ENCODE measurements at regions not wholly inside any gene's neighbourhood (a gene's known extent, or its start where the extent isn't known, plus 50 kb on each side); places are given as distances from the start of the nearest gene placed in this dataset.

DNA sequence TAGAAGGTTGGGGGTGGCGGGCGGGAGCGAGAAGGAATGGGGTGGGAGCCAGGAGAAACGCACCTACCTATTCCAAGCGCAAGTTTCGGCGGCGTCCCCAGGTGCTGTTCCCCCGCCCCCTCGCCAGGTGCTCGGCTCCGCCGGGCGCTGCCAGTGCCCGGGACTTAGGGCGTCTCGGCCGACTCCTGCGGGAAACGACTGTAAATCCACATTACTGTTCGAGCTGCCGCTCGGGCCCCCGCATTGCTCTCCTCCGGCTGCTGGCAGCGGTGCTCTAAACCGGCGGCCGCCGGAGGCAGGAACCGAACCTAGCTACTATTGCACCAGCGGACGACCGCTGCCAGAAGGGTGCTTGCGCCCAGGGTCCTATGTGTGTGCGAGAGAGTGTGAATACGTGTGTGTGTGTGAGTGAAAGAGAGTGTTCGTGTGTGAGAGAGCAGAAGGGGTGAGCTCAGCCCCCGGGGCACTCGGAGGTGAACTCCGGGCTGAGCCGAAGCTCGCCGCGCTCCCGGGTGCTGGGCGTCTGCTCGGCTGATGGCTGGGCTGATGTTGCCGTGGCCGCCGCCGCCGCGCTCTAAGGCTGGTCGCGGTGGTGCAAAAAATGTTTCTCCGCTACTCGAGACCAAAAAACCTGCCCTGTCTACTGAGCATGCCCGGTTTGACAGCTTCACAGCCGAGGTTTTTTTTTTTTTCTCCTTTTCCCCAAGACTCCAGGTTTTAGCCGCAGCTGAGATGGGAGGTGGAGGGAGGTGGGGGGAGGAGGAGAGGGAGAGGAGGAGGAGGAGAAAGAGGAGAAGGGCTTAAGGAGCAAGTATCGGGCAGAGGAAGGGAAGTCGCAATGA, 115.7 kb upstream of the TEX13C start:
- CTCF ChIA-PET: interaction anchor here (0.6 to 1.2 kb wide), 3 partner anchors 10 to 94 kb away, joined by 3 to 4 read pairs (median 3); no protein-coding TSS in a partner anchor
- H3K4me2 ChIP-seq: peak overlapping the region; percentile 80
- DNase-seq (ENCODE audit: low read depth in 1 of 2, low spot score in 1 of 2) (peak in 1 of 2 experiments; percentile 32), ATAC-seq (peak; percentile 20 to 50; a peak in 5 of 6 replicates), FAIRE-seq (no peak)
- peak overlapping the region in 1 of 2 experiments; percentile 41; a peak in 1 of 6 replicates for H3K27ac ChIP-seq
- peaks cover 9% of the 10 kb centered on the region; the same call in 1 of the 3 replicates for H3K4me1 ChIP-seq
- H3K4me3 ChIP-seq: peak overlapping the region; percentile 54
- TF ChIP-seq GATA3 (IDR thresholded peaks at IDR 0.05; ENCODE audit: borderline replicate concordance) (no peak), RARB (CRISPR knock-in tag; IDR thresholded peaks at IDR 0.05) (no peak), RFX5 (IDR thresholded peaks at IDR 0.05) (no peak), CEBPB (IDR thresholded peaks at IDR 0.05) (no peak), FOXS1 (CRISPR knock-in tag; IDR thresholded peaks at IDR 0.05) (no peak), TFCP2L1 (CRISPR knock-in tag; IDR thresholded peaks at IDR 0.05) (no peak), HDAC2 (IDR thresholded peaks at IDR 0.05) (no peak)
- 2% methylated on average over 16 of the region's 63 CpGs for WGBS (ENCODE audit: missing lambda C conversion rate)
- POLR2A ChIA-PET: interaction anchor here (0.6 kb wide), 1 partner anchor 10 kb away, joined by 7 read pairs; no protein-coding TSS in a partner anchor
- no peaks in the 10 kb centered on the region for H3K9me3 ChIP-seq

DNA sequence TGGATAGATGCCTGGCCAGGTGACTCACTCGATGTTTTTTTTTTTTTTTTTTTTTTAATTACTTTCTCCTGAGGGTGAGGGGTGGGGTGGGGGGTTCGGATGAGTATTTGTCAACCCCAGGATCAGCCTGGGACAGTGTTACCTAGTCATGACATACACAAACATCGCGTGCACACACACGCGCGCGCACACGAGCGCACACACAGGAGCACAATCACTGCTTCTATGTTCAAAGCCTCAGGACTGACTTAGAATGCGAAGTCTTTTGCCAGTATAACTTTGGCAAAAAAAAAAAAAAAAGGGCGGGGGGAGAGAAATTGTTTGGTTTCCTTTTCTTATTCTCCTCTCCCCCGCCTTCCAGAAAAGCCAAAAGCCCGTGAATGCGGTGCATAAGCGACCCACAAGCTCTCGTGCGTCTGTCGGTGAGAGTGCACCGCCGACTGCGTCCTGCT, 115.0 kb upstream of the TEX13C start:
- POLR2A ChIA-PET: no interaction called here
- no peak for TF ChIP-seq TP53 (CRISPR knock-in tag; IDR thresholded peaks at IDR 0.05)
- ATAC-seq (peak in 1 of 2 experiments; percentile 2; a peak in 2 of 6 replicates), FAIRE-seq (no peak), DNase-seq (ENCODE audit: low read depth in 1 of 2, low spot score in 1 of 2) (no peak)
- H3K4me2 ChIP-seq: peak overlapping the region; percentile 80
- H3K27ac ChIP-seq: peak overlapping the region in 1 of 2 experiments; percentile 67; a peak in 4 of 6 replicates
- 3% methylated on average over 22 of the region's 22 CpGs for WGBS (ENCODE audit: missing lambda C conversion rate)
- peaks cover 9% of the 10 kb centered on the region; the same call in 1 of the 3 replicates for H3K4me1 ChIP-seq
- CTCF ChIA-PET: interaction anchor here (0.7 to 1.8 kb wide), 6 partner anchors 73 to 798 kb away, joined by 3 to 7 read pairs (median 3); no protein-coding TSS in a partner anchor
- peak overlapping the region; percentile 54 for H3K4me3 ChIP-seq
- H3K9me3 ChIP-seq: no peaks in the 10 kb centered on the region

DNA sequence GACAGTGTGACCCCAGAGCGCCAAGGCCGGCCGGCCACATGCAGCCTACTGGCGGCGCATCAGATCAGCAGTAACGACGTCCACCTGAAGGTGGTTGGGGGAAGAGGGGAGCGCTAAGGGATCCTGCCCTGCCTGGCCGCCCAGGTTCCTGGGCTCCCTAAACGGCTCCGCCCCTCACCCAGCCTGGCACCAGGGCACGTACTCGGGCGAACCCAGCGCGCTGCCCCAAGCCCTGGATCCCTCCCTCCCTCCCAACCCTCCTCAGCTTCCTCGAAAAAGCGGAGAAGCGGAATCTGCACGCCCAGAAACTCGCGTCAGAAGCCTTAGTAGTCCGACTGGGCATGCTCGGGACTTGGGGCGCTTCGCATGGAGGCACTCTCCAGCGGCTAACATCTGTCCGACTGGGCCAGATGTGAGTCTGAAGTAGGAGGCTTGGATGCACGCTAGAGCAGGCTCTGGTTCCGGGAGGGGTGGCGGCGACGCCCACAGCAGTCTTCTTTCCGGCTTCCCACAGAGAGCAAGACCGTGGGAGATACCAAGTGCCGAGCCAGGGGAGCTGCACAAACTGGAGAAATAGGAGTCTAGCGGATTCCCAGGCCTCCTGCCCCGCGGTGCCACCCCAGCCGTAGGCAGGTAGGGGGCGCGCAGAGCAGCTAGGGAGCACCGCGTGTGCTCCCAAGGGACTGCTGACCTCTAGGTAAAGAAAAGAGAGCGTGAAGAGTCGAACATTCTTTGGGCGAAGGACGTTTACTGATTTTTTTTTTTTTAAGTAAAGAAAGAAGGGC, 114.3 kb upstream of the TEX13C start:
- H3K4me3 ChIP-seq: peak overlapping the region; percentile 54
- WGBS (ENCODE audit: missing lambda C conversion rate): 1% methylated on average over 19 of the region's 48 CpGs
- DNase-seq (ENCODE audit: low read depth in 1 of 2, low spot score in 1 of 2): peak; percentile 41 to 85
- H3K4me2 ChIP-seq: peak overlapping the region; percentile 80
- FAIRE-seq: no peak
- H3K27ac ChIP-seq: peak overlapping the region; percentile 60 to 67; a peak in 5 of 6 replicates
- peak; percentile 84 to 85 for ATAC-seq
- peaks cover 9% of the 10 kb centered on the region; the same call in 1 of the 3 replicates for H3K4me1 ChIP-seq
- ChIA-PET POLR2A (interaction anchor here (0.5 kb wide), 1 partner anchor 39 kb away, joined by 6 read pairs; no protein-coding TSS in a partner anchor), CTCF (interaction anchor here (0.5 to 1.8 kb wide), 15 partner anchors 11 to 1214 kb away, joined by 3 to 7 read pairs (median 3); no protein-coding TSS in a partner anchor)
- no peaks in the 10 kb centered on the region for H3K9me3 ChIP-seq
- TF ChIP-seq, protein P1, sequence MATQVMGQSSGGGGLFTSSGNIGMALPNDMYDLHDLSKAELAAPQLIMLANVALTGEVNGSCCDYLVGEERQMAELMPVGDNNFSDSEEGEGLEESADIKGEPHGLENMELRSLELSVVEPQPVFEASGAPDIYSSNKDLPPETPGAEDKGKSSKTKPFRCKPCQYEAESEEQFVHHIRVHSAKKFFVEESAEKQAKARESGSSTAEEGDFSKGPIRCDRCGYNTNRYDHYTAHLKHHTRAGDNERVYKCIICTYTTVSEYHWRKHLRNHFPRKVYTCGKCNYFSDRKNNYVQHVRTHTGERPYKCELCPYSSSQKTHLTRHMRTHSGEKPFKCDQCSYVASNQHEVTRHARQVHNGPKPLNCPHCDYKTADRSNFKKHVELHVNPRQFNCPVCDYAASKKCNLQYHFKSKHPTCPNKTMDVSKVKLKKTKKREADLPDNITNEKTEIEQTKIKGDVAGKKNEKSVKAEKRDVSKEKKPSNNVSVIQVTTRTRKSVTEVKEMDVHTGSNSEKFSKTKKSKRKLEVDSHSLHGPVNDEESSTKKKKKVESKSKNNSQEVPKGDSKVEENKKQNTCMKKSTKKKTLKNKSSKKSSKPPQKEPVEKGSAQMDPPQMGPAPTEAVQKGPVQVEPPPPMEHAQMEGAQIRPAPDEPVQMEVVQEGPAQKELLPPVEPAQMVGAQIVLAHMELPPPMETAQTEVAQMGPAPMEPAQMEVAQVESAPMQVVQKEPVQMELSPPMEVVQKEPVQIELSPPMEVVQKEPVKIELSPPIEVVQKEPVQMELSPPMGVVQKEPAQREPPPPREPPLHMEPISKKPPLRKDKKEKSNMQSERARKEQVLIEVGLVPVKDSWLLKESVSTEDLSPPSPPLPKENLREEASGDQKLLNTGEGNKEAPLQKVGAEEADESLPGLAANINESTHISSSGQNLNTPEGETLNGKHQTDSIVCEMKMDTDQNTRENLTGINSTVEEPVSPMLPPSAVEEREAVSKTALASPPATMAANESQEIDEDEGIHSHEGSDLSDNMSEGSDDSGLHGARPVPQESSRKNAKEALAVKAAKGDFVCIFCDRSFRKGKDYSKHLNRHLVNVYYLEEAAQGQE (IDR thresholded peaks at IDR 0.05): no peak
- TF ChIP-seq, protein P2, sequence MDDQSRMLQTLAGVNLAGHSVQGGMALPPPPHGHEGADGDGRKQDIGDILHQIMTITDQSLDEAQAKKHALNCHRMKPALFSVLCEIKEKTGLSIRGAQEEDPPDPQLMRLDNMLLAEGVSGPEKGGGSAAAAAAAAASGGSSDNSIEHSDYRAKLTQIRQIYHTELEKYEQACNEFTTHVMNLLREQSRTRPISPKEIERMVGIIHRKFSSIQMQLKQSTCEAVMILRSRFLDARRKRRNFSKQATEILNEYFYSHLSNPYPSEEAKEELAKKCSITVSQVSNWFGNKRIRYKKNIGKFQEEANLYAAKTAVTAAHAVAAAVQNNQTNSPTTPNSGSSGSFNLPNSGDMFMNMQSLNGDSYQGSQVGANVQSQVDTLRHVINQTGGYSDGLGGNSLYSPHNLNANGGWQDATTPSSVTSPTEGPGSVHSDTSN (IDR thresholded peaks at IDR 0.05): no peak
- TF ChIP-seq CBX8 (IDR thresholded peaks at IDR 0.05) (no peak), NPAS2 (CRISPR knock-in tag; IDR thresholded peaks at IDR 0.05; ENCODE audit: borderline replicate concordance) (no peak), EP300 (IDR thresholded peaks at IDR 0.05) (no peak), TFCP2L1 (CRISPR knock-in tag; IDR thresholded peaks at IDR 0.05) (no peak), ZSCAN20 (CRISPR knock-in tag; IDR thresholded peaks at IDR 0.05) (no peak), MAZ (IDR thresholded peaks at IDR 0.05; ENCODE audit: borderline replicate concordance, low read depth, low read length) (no peak), KDM1A (IDR thresholded peaks at IDR 0.05; ENCODE audit: low read depth) (no peak), NFE2L2 (conservative IDR thresholded peaks at IDR 0.05; ENCODE audit: low read length) (no peak), RFX5 (IDR thresholded peaks at IDR 0.05) (no peak), CHD2 (IDR thresholded peaks at IDR 0.05; ENCODE audit: low read length, partially characterized antibody) (no peak), ESRRA (IDR thresholded peaks at IDR 0.05; ENCODE audit: borderline replicate concordance, low read length) (no peak), ZC3H11A (IDR thresholded peaks at IDR 0.05) (no peak), RCOR1 (IDR thresholded peaks at IDR 0.05; ENCODE audit: low read depth, low read length) (no peak), POLR2AphosphoS2 (conservative IDR thresholded peaks at IDR 0.05; ENCODE audit: low read length) (no peak), KDM5A (IDR thresholded peaks at IDR 0.05) (no peak), GATA3 (IDR thresholded peaks at IDR 0.05; ENCODE audit: borderline replicate concordance) (0 out of 2 replicates have a peak, but pooled peaks have one; percentile 15), CBX2 (IDR thresholded peaks at IDR 0.05; ENCODE audit: borderline replicate concordance, low read depth) (no peak)
- TF ChIP-seq, protein P3, sequence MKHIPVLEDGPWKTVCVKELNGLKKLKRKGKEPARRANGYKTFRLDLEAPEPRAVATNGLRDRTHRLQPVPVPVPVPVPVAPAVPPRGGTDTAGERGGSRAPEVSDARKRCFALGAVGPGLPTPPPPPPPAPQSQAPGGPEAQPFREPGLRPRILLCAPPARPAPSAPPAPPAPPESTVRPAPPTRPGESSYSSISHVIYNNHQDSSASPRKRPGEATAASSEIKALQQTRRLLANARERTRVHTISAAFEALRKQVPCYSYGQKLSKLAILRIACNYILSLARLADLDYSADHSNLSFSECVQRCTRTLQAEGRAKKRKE (CRISPR knock-in tag; IDR thresholded peaks at IDR 0.05; ENCODE audit: low read depth): no peak

All from A549 (cell line).